Liver (tissue), 8 donors: ENCODE measurements at regions not wholly inside any gene's neighbourhood (a gene's known extent, or its start where the extent isn't known, plus 50 kb on each side); places are given as distances from the start of the nearest gene placed in this dataset.

Experiments used
- DNase-seq: peaks from one replicate; pipeline ENCODE4 v3.0.0-alpha.2; 2017; ENCODE audit warnings: low spot score
- H3K27ac ChIP-seq, 2 donors: one replicate each; pipeline ENCODE4 v1.7.0; 2013; ENCODE audit warnings: inconsistent platforms in 2 of 2, low read length in 2 of 2, control low read depth in 1 of 2, low read depth in 1 of 2, mild to moderate bottlenecking in 1 of 2
- H3K27me3 ChIP-seq, 4 donors: one replicate each; pipeline versions ENCODE4 v1.6.1 to v1.7.0; 2013; ENCODE audit warnings: low read length in 3 of 4, inconsistent platforms in 1 of 4, mild to moderate bottlenecking in 1 of 4, moderate library complexity in 1 of 4; ENCODE audit not compliant: control insufficient read depth in 4 of 4, insufficient read depth in 4 of 4
- H3K36me3 ChIP-seq, 4 donors: one replicate each; pipeline versions ENCODE4 v1.6.1 to v1.7.0; 2013; ENCODE audit warnings: low read length in 3 of 4, mild to moderate bottlenecking in 3 of 4, low read depth in 1 of 4, moderate library complexity in 1 of 4; ENCODE audit not compliant: control insufficient read depth in 4 of 4, insufficient read depth in 3 of 4
- H3K4me1 ChIP-seq, 4 donors: one replicate each; pipeline versions ENCODE4 v1.6.1 to v1.7.0; 2013; ENCODE audit warnings: low read length in 3 of 4, mild to moderate bottlenecking in 3 of 4, moderate library complexity in 1 of 4; ENCODE audit not compliant: control insufficient read depth in 4 of 4, insufficient read depth in 4 of 4
- H3K4me3 ChIP-seq, 3 donors: one replicate each; pipeline versions ENCODE4 v1.6.1 to v1.7.0; 2013; ENCODE audit warnings: low read length in 3 of 3, control low read depth in 1 of 3, low read depth in 1 of 3, mild to moderate bottlenecking in 1 of 3
- H3K9ac ChIP-seq, 2 donors: one replicate each; pipeline ENCODE4 v1.7.0; 2013; ENCODE audit warnings: low read length in 2 of 2, mild to moderate bottlenecking in 2 of 2, moderate library complexity in 2 of 2, control low read depth in 1 of 2, low read depth in 1 of 2
- H3K9me3 ChIP-seq, 4 donors: one replicate each; pipeline versions ENCODE4 v1.6.1 to v1.7.0; 2013; ENCODE audit warnings: low read length in 3 of 4; ENCODE audit not compliant: control insufficient read depth in 4 of 4
- CTCF ChIP-seq: fragments of 150-350 bp; IDR thresholded peaks from 2 replicates; pipeline ENCODE4 v1.5.1; 2017; ENCODE audit warnings: improper control_type of control experiment, low read depth, low read length; ENCODE audit not compliant: missing input control
- EGR1 ChIP-seq, 2 donors: IDR thresholded peaks; 2 replicates each; pipeline ENCODE4 v1.6.1; 2016 to 2018; ENCODE audit warnings: antibody characterized with exemption in 2 of 2, low read depth in 2 of 2
- FOXA1 ChIP-seq: IDR thresholded peaks from 2 replicates; pipeline ENCODE4 v1.6.1; 2016; ENCODE audit warnings: antibody characterized with exemption
- HNF4A ChIP-seq, 2 donors: conservative IDR thresholded peaks; 2 replicates each; pipeline ENCODE4 v1.6.1; 2016; ENCODE audit warnings: antibody characterized with exemption in 2 of 2, mild to moderate bottlenecking in 2 of 2
- JUND ChIP-seq, 2 donors: IDR thresholded peaks; 2 replicates each; pipeline ENCODE4 v1.6.1; 2016; ENCODE audit warnings: antibody characterized with exemption in 2 of 2
- MAX ChIP-seq: IDR thresholded peaks from 2 replicates; pipeline ENCODE4 v1.6.1; 2016; ENCODE audit warnings: antibody characterized with exemption
- NR2F2 ChIP-seq: IDR thresholded peaks from 2 replicates; pipeline ENCODE4 v1.6.1; 2016; ENCODE audit warnings: antibody characterized with exemption
- RAD21 ChIP-seq, 2 donors: IDR thresholded peaks; 2 replicates each; pipeline ENCODE4 v1.6.1; 2016; ENCODE audit warnings: antibody characterized with exemption in 2 of 2, mild to moderate bottlenecking in 2 of 2
- RXRA ChIP-seq, 2 donors: IDR thresholded peaks; 2 replicates each; pipeline ENCODE4 v1.6.1; 2017 to 2018; ENCODE audit warnings: antibody characterized with exemption in 2 of 2, mild to moderate bottlenecking in 1 of 2
- SP1 ChIP-seq: IDR thresholded peaks from 2 replicates; pipeline ENCODE4 v1.6.1; 2018; ENCODE audit warnings: antibody characterized with exemption, mild to moderate bottlenecking
- ZBTB33 ChIP-seq: IDR thresholded peaks from 2 replicates; pipeline ENCODE4 v1.6.1; 2016; ENCODE audit warnings: antibody characterized with exemption
- WGBS: extraction: QIAGEN DNeasy Blood & Tissue Kit; methylation state at CpG from one replicate; pipeline ENCODE4 v1.1.7; 2013; 5-methylcytosine and 5-hydroxymethylcytosine counted together
- TF ChIP-seq, protein P1 (sequence below): IDR thresholded peaks from 2 replicates; pipeline ENCODE4 v1.6.1; 2016; ENCODE audit warnings: antibody characterized with exemption, mild to moderate bottlenecking
- TF ChIP-seq, protein P2 (sequence below): IDR thresholded peaks from 2 replicates; pipeline ENCODE4 v1.6.1; 2016; ENCODE audit warnings: antibody characterized with exemption
- donor health status: healthy.
- donor health status: healthy.
- donor health status: healthy.
- donor health status: healthy.
- donor health status: healthy.

- no peak overlapping the region for H3K4me3 ChIP-seq
- TF ChIP-seq CTCF (no peak), RAD21 (IDR thresholded peaks at IDR 0.05) (no peak), FOXA1 (no peak), ZBTB33 (no peak), SP1 (no peak), MAX (no peak), RXRA (IDR thresholded peaks at IDR 0.05) (no peak), EGR1 (IDR thresholded peaks at IDR 0.05; ENCODE audit: low read depth in 2 of 2) (no peak), NR2F2 (no peak), JUND (IDR thresholded peaks at IDR 0.05) (no peak), HNF4A (conservative IDR thresholded peaks at IDR 0.05) (no peak)
- TF ChIP-seq, protein P1, sequence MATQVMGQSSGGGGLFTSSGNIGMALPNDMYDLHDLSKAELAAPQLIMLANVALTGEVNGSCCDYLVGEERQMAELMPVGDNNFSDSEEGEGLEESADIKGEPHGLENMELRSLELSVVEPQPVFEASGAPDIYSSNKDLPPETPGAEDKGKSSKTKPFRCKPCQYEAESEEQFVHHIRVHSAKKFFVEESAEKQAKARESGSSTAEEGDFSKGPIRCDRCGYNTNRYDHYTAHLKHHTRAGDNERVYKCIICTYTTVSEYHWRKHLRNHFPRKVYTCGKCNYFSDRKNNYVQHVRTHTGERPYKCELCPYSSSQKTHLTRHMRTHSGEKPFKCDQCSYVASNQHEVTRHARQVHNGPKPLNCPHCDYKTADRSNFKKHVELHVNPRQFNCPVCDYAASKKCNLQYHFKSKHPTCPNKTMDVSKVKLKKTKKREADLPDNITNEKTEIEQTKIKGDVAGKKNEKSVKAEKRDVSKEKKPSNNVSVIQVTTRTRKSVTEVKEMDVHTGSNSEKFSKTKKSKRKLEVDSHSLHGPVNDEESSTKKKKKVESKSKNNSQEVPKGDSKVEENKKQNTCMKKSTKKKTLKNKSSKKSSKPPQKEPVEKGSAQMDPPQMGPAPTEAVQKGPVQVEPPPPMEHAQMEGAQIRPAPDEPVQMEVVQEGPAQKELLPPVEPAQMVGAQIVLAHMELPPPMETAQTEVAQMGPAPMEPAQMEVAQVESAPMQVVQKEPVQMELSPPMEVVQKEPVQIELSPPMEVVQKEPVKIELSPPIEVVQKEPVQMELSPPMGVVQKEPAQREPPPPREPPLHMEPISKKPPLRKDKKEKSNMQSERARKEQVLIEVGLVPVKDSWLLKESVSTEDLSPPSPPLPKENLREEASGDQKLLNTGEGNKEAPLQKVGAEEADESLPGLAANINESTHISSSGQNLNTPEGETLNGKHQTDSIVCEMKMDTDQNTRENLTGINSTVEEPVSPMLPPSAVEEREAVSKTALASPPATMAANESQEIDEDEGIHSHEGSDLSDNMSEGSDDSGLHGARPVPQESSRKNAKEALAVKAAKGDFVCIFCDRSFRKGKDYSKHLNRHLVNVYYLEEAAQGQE = no peak
- TF ChIP-seq, protein P2, sequence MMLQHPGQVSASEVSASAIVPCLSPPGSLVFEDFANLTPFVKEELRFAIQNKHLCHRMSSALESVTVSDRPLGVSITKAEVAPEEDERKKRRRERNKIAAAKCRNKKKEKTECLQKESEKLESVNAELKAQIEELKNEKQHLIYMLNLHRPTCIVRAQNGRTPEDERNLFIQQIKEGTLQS = no peak
- WGBS = 85% methylated on average over 4 of the region's 4 CpGs
These were observed 105.4 kb downstream of the TTC8 start for GRCh38 chr14:88929656-88930436.

More at GRCh38 chr14:88929656-88930436, 105.4 kb downstream of the TTC8 start:
- Histone ChIP-seq H3K27me3 (peaks cover 0 to 6% (median 0%) of the 10 kb centered on the region in 4 donors), H3K9me3 (no peaks in the 10 kb centered on the region), H3K9ac (no peak overlapping the region), H3K36me3 (no peaks in the 10 kb centered on the region), H3K4me1 (no peaks in the 10 kb centered on the region), H3K27ac (no peak overlapping the region)
- no peak for DNase-seq
